HPDE6-E6E7 (cell line): ENCODE measurements at regions not wholly inside any gene's neighbourhood (a gene's known extent, or its start where the extent isn't known, plus 50 kb on each side); places are given as distances from the start of the nearest gene placed in this dataset.
A peak's percentile ranks its signal among the peaks of the same experiment; 100 is the strongest.
"Not testable (repeated sequence)": the region's sequence is repeated elsewhere in the genome, so short reads cannot be mapped to it uniquely, and the experiment has no call there.

Source experiments
- DNase-seq: peaks from one replicate; pipeline ENCODE4 v3.0.0; 2011; ENCODE audit warnings: missing footprints; ENCODE audit errors: extremely low spot score

DNA sequence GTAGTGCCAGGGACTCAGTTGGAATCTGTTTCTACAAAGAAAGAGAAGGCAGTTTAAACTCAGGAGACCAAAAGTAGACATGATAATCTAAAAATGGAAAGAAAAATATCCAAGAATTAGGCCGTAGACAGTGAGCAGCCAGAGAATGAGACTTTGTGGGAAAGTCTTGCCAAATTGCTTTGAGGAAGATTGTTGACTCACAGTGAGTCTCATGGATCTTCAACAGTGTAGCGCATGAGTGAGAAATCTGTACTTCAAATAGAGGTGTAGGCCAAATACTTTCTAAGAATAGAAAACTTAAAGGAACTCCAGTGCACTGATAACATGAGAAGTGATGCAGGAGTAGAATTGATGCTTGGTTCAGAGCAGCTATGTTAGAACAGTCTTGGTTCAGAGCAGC lies 284.5 kb downstream of the HTR1B start:
- no peak for DNase-seq

DNA sequence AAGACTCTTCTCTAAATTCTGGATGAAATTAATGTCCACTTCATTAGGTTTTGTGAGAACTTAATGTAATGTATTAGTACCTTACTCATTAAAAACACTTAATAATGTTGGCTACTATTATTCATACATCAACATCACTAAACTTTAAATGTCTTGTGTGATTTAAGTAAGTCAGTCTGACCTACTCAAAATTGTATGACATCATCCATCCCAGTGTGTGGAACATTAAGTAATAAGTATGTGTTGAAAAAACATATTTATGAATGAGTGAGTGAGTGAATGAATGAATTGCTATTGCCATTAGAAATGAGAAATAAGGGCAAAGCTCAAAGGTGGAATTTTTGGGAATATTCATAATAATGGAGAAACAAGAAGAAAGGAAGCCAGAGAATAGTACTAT lies 285.8 kb downstream of the HTR1B start:
- DNase-seq = no peak

DNA sequence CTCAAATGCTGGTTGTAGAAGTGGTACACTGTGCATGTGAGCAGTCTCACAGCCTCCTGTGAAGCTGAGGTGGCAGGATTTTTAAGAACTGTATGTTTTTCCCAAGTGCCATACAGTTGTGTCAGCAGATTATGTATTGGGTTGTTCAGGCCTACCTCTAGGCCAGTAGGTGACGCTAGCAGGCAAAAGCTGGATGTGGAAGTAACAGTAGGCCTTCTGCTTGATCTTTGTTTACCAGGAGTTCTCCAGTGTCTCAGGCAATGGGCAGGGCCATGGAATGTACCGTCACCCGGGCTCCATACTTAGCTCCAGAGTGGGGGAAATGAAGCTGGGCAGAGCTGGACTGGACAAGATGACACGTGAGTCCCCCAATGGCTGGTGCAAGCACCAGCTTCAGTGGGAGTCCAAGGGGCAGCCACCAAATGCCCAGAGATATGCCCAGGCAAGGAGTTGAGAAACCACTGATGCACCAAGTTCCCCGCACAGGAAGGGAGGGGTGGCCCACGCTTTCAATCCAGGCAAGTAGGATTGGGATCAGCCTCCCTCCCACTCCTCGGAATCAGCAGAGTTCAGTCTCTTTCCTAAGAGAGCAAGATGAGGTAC lies 289.7 kb downstream of the HTR1B start:
- DNase-seq = no peak

DNA sequence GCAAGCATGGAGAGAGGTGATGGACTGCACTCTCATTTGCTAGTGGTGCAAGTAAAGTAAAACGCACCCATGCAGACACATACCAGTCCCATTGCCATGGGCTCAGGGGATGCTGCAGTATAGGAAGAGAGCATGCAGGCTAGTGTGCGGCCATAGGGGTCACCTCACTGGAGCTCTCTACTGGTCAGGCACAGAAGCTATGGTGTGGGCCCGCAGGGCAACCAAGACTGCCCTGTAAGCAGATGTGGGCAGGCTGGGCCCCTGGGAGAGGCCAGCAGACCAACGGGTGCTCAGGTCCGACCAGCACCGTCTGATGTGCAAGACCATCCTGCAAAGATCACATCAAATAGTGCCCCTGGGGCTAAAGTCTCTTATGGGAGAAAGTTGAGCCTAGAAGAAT lies 290.7 kb downstream of the HTR1B start:
- no peak for DNase-seq

DNA sequence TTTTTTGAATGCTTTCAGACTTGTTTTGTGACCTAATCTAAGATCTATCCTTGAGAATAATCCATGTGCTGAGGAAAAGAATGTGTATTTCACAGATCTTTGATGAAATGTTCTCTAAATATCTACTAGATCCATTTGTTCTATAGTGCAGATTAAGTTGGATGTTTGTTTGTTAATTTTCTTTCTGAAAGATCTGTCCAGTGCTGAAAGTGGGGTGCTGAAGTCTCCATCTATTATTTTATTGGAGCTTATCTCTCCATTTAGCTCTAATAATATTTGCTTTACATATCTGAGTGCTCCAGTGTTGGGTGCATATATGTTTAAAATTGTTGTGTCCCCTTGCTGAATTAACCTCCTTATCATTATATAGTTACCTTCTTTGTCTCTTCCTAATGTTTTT lies 303.6 kb downstream of the HTR1B start:
- no peak for DNase-seq

DNA sequence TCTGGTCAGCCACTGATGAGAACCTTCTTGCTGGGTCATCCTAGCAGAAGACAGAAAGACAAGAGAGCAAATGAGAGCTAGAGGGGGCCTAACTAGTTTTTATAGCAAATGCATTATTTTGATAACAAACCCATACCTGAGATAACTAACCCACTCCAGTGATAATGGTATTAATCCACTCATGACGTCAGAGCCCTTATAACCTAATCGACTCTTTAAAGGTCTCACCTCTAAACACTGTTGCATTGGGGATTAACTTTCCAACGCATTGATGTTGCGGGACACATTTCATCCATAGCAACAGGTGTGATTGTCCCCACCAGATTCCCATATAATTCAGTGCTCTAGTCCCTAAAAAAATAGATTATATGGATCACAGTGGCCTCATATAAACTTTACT lies 312.1 kb downstream of the HTR1B start:
- DNase-seq = no peak

DNA sequence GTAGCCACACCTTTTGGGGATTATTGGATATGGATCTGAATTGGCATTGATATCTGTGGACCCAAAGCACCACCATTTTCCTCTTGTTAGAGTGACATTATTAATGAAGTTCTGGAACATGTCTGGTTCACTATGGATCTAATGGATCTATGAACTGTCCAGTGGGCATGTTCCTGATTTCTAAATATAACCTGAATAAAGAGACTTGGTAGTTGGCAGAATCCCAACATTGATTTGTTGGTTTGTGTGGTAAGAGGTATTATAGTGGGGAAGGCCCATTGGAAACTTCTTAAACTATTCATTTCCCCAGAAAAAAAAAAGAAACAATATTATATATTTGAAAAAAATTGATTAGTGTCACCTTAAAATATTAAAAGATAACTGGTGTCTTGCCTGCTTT lies 312.6 kb downstream of the HTR1B start:
- no peak for DNase-seq

DNA sequence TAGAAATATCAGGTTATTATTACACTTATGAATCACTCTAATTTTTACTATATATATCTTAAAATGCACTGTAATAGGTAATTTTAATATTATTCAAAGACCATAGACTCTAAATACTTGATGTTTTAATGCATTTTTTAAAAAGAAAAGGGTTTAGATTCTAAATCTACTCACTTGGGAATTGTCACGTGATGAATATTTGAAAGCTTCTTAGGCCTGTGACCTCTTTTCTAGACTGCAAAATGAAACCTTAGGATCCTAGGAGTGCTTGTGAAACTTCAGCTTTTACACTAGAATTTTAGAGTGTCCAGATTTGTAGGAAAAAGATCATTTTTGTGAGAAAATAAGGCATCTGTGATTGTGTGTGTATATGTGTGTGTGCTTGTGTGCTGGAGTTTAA lies 318.0 kb downstream of the HTR1B start:
- DNase-seq = no peak

DNA sequence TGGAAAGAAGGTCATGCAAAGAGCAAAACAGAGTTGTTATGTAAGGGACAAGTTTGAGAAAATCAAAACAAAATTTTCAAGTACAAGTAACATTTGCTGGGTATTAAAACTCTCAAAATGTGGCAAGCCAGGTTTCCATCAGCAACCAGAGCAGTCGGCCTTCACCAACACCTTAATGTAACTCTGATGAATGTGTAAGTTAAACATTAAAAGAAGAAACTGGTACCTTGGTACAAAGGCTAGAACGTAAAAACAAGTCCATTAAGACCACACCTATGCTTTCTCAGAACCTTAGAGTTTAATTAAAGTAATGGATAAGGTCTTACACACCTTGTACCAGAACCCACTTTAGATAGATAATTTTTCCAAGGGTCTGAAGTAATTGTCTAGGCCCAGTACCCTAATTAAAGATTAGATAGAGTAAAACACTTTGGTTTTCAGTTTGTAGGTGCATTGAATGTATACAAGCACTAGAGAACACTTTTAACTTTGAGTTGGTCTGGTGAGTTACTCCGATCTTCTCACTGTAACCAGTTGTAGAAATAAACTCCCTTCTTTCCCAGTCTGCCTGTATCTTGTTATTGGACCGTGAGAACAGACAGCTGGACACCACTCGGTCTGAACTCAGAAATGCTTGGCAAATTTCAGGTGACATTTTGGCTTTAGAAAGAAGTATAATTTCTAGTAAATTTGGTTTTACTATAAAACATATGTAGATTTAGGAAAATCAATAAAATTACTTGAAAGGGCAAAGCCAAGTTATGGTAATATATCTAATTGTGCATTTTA lies 319.4 kb downstream of the HTR1B start:
- DNase-seq = no peak

DNA sequence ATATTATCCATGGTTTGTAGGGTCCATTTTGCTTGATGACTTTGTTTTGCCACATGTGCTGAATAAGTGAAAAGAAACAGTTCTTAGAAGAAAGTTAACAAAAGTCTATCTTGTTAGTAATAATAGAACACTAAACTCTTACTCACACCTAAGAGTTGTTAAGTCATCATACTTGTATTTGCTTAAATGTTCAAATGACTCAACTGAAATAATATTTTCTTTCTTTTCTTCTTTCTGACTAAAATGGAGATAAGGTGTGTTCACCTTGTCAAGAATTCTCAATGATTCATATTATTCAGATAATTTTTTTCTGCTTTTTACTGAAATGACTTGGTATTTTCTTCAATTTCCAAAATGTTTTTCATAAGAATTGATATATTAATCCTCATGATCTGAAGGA lies 327.2 kb downstream of the HTR1B start:
- peak; percentile 33 for DNase-seq

DNA sequence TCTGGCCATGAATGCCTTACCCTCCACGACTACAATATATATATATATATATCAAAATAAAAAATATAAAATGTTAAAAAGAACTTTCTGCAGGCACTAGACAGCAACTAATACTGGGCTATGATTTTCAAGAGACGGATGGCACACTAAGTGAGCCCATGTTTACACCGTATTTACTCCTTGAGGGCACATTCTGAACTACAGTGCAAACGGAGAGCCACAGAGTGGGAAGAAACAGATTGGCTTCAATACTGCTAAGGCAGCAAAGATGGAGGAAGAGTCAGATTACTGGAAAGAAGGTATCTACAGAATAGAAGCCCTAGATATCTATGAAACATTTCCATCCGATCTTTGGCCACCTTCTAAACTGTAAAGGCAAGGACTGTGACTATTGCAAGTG lies 330.3 kb downstream of the HTR1B start:
- DNase-seq = no peak

DNA sequence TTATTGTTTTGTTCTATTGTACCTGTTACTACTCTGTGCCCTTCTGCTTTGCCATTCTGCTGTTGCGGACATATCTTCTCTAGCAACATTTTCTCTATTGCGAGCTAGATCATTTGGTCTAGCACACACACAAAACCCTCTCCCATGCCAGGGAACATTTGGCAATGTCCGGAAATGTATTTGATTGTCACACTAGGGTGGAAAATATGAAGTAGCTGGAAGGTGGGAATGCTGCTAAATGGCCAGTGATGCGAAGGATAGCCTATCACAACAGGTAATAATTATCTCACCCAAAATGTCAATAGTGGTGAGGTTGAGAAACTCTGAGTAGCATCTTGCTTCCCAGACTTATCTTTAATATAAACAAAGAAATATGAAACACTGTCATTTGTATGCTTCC lies 331.9 kb downstream of the HTR1B start:
- DNase-seq = no peak

DNA sequence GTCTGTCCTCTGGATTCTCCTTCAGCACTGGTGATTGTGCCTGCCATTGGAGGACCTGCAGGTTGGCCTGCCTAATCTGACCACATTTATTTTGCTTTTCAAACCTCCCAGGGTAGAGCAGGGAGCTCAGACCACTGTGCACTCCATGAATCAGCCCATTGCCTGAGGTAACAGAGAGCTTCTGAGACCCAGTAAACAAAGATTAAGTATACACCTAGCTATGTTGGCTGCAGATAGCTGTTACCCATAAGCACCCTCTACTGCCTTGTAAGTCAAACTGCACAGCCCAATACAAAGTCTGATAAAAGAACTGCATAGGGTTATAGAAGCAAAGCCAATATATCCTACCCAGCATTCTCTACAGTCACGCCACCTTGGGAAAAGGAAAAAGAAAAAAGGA lies 338.7 kb downstream of the HTR1B start:
- DNase-seq = peak; percentile 2

DNA sequence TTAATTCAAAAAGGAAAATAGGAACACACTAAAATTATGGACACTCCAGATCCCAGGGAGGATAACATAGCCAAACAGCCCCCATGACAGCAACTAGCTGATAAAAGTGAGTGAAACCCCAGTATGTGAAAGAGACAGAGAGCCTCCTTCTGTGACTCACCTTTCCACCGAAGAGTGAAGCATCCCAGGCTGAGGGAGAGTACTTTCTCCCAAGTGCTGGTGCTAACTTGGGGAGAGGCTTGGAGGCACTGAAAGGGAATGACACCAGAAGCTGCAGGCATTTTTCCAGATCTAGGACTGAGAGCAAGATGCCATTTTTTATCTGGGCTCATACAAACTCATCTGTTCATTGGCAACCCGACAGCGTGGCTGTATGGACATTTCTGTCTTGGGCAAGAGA lies 339.8 kb downstream of the HTR1B start:
- no peak for DNase-seq

DNA sequence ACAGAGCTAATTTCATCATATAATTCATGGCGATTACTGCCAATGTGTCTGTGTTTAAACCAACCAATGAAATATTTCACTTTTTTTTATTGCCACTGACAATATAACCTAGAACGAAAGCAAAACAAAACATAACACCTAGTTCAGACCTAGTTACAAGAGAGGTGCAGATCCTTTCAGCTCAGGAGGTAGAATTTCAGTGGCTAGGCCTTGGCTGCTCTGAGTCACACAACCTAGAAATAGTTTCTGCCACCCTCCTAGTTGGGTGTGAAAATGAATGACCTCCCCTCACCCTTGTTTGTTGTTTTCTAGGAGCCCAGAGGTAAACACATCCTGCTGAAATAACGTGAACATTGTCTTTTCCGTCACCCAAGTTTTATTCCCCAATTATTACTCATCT lies 356.3 kb downstream of the HTR1B start:
- no peak for DNase-seq

DNA sequence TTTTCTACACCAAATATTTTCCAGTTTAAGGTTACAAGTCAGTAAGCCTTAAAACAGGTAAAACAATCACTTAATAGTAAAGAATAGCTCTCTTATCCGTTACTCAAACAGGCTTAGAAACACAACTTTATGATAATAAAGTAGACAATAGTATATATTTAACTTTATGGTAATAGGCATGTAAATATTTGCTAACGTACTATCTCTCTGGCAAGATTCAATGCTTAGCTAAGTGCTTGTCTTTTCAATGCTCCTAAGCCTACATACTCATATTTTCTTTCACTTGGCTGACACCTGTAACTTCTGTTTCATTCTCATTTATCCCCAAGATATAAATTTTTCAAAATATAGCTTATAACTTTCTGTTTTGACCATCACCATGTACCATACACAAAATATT lies 358.2 kb downstream of the HTR1B start:
- DNase-seq = no peak

DNA sequence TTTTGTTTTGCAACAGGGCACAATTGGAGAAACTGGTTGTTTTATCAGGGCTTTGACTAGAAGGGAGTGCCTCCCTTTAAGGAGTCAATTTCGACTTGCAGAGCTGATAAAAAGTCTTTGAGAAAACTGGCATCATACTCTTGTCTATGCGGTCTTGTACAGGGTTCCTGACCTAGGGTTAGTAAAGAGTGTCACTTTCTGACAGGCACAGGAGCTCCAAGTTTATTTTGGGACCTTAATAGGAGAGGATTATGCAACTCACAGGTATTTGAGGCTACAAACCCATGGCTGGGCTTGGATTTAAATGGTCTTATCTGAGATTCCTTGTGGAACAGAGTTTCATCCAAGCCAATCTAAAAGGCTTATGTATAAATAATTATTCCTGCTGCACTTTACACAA lies 365.4 kb downstream of the HTR1B start:
- no peak for DNase-seq

DNA sequence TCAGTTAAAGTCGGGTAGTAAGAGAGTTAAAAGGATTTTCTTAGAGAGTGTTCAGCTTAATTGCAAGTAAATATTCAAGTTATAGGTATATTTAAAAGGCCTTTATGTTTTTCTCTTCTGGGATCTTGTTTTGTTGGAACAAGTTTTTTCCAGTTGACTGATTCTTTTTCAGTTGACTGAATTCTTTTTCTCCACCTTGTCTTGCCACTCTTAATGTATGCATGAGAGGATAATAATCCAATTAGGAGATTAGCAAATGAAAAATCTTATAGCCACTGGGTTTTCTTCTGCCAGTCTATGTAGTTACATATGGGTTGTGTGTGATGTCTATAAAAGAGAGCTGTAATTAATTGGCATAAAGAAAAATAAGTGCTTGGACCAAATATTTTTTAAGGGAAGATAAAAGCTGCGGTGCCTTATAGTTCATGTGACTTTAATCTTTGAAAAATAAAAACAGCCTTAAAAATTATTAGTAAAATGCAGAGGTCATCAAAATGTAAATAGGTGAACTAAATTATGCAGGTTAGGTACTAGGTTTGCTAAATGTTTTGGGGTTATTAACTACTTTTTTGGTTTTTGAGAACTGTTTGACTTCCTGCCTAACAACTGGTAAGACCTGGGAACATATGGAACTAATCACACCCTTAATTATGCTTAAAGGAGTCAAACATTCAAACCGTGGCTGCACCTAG lies 367.2 kb downstream of the HTR1B start:
- no peak for DNase-seq

DNA sequence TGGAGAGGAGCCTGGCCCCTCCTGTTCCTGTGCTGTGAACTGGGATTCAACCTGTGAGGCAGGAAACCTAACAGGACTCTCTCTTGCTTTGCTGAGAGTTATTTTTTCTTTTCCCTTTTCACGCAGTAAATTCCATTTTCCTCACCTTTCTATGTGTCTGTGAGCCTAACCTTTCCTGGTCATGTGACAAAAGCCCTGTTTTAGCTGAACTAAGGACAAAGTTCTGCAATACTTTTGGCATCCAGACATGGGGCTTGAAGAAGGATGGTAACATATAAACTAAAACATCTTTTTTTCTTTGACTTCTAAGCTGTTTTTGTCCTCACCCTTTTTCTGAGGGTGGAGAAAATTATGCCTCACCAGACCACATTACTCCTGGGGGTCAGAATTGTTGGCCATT lies 368.5 kb downstream of the HTR1B start:
- DNase-seq = no peak

DNA sequence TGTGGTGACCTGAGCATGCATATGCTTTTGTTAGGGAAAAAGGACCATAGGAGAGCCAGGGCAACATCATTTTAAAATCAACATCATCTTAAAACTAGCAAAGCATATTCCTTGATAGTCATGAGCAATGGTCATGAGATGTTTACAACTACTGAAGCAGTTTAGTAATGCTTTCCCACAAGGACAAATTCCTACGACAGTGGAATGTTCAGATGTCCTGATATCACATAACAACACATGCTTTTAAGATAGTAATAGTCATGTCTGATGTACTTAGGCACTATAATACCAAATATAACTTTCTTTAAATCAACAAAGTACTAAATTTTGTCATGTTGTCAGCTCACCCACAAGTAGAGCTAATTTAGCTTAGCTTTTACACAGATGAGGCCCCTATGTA lies 370.3 kb downstream of the HTR1B start:
- no peak for DNase-seq

DNA sequence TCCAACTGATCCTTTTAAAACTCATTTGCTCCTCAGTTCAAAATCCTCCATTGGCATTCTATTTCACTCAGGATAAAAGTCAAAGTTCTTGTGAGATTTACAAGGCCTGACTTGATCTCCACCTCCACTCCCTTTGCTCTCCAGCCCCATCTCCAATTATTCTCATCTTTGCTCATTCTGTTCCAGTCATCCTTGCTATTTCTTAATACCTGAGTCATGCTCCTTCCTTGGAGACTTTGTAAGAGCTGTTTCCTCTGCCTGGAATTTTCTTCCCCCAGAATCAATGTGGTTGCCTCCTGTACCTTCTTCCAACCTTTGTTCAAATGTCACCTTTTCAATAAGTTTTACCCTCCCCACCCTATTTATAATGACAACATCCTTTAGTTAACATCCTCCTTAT lies 373.5 kb downstream of the HTR1B start:
- DNase-seq = no peak

DNA sequence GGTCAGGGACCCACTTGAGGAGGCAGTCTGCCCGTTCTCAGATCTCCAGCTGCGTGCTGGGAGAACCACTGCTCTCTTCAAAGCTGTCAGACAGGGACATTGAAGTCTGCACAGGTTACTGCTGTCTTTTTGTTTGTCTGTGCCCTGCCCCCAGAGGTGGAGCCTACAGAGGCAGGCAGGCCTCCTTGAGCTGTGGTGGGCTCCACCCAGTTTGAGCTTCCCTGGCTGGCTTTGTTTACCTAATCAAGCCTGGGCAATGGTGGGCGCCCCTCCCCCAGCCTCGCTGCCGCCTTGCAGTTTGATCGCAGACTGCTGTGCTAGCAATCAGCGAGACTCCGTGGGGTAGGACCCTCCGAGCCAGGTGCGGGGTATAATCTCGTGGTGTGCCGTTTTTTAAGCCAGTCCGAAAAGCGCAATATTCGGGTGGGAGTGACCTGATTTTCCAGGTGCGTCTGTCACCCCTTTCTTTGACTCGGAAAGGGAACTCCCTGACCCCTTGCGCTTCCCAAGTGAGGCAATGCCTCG lies 375.4 kb downstream of the HTR1B start:
- not testable (repeated sequence) for DNase-seq
